LNCaP clone FGC (cell line): ENCODE measurements at regions not wholly inside any gene's neighbourhood (a gene's known extent, or its start where the extent isn't known, plus 50 kb on each side); places are given as distances from the start of the nearest gene placed in this dataset.

ENCODE experiments used
- DNase-seq: peaks from one replicate; pipeline ENCODE4 v3.0.0-alpha.2; 2011; ENCODE audit warnings: low read depth
- H3K4me3 ChIP-seq: 2 replicates; pipeline ENCODE4 v1.5.1; 2011; ENCODE audit warnings: mild to moderate bottlenecking, low read depth, low read length, control low read depth
- TF ChIP-seq, protein P1 (sequence below): IDR thresholded peaks from 2 replicates; pipeline ENCODE4 v1.5.1; 2012; ENCODE audit warnings: mild to moderate bottlenecking; ENCODE audit not compliant: control insufficient read depth, insufficient read depth; ENCODE audit errors: extremely low read depth

DNA sequence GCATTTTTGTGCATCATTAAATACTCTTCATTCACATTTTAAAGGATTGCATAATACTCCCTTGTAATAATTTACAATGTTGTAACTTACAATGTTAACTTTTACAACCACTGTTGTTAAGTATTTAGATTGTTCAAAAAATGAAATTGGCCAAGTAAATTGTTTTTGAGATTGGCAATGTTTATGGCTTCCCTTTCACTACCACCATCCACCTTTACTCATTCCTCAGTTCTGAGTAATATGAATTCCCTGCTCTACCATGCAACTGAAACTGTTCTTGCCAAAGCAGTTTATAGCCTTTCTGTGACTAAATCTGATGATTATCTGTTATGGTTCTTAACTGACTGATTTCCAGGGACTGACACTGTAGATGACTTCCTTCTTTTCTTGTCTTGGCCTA is 80.5 kb upstream of the TMEM106B start:
- TF ChIP-seq, protein P1, sequence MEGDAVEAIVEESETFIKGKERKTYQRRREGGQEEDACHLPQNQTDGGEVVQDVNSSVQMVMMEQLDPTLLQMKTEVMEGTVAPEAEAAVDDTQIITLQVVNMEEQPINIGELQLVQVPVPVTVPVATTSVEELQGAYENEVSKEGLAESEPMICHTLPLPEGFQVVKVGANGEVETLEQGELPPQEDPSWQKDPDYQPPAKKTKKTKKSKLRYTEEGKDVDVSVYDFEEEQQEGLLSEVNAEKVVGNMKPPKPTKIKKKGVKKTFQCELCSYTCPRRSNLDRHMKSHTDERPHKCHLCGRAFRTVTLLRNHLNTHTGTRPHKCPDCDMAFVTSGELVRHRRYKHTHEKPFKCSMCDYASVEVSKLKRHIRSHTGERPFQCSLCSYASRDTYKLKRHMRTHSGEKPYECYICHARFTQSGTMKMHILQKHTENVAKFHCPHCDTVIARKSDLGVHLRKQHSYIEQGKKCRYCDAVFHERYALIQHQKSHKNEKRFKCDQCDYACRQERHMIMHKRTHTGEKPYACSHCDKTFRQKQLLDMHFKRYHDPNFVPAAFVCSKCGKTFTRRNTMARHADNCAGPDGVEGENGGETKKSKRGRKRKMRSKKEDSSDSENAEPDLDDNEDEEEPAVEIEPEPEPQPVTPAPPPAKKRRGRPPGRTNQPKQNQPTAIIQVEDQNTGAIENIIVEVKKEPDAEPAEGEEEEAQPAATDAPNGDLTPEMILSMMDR, result no peak
- no peak for DNase-seq
- no peak overlapping the region for H3K4me3 ChIP-seq

DNA sequence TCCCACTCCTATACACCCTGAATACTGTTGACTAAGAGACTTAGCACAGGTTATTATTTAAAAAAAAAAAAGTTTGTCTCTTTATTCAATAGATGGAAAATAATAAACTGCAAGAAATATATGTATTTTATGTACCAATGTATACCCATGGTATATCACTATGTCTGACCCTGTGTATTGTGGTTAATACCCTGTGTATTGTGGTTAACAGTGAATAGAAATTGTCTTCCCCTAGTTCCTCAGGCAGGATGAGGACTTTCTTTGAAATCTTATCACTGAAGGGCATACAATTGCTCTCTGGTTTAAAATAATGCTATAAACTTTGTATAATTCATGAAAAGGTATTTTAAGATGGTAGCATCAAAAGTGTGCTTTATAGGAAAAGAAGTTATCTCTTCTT is 80.0 kb upstream of the TMEM106B start:
- no peak for DNase-seq
- TF ChIP-seq, protein P1, result no peak

DNA sequence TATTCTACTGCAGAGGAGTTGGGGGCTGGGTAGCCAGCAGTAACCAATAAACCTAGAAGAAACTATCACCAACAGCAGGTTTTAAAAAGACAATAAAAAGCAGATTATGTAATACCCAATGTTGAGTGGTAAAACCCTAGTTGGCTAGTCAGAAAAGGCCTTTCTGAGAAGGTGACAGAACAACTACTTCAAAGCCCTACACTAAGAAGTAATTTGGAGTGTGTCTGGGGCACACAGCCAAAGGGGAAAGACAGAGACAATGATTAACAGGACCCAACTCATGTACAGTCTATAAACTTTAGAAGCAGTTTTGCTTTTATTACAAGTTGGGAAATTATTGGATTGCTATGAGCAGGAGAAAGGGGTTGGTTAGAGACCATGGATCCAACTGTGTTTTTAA is 77.2 kb upstream of the TMEM106B start:
- TF ChIP-seq, protein P1, result no peak
- no peak for DNase-seq
- no peak overlapping the region for H3K4me3 ChIP-seq

More for the DNA sequence above, 80.0 kb upstream of the TMEM106B start:
- no peak overlapping the region for H3K4me3 ChIP-seq

DNA sequence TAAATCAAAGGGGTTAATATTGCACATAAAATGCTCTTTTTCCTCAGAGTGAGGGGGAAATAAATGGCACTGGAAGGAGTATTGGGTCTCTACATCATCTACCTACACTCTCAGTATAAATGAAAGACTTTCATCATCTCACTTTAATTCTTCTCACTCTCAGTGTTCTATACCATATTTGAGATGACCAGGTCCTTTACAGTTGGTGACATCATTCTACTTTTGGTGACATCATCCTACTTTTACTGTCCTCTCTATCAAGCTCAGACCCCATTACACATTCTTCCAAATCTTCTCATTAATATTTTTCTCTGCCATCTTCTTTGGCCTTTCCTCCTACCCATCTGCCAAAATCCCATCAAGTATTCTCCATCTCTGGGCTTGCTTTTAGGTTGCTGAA is 74.6 kb upstream of the TMEM106B start:
- no peak overlapping the region for H3K4me3 ChIP-seq
- TF ChIP-seq, protein P1, result no peak
- no peak for DNase-seq

DNA sequence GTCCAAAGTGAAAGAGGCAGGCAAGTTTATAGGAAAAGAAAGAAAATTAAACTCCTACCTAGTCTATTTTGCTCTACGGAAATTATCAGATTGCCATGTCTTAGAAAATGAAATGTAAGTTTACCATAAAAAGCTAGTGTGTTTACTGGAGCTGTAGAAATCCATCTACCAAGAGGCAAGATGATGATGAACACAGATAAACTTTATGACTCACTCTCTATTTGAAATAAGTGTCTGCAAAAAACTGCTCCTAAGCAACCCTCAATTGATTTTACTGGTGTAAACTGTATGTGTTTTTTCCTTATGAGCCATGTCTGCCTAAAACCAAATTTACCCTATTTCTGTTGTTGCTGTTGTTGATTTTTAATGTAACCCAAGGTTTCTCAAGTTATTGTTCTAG is 73.8 kb upstream of the TMEM106B start:
- DNase-seq, result no peak
- TF ChIP-seq, protein P1, result no peak
- H3K4me3 ChIP-seq, result no peak overlapping the region

DNA sequence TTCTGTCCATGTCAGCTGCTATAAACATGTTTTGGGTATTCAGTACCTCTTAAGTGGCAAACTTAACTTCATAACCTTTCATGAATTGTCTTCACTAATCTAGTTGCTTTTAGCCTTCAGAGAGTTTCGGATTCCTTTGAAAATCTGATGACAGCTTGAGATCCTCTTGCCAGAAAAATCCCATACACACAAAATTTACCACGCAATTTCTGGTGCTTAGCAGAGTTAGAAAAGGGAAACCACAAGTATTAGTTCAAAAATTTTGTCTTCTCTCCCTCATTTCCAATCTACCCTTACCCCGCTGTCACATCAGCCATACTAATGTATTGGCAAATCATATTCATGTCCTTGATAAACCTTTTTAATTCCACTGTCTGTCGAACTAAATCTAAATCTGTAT is 72.7 kb upstream of the TMEM106B start:
- TF ChIP-seq, protein P1, result no peak
- H3K4me3 ChIP-seq, result no peak overlapping the region
- no peak for DNase-seq

DNA sequence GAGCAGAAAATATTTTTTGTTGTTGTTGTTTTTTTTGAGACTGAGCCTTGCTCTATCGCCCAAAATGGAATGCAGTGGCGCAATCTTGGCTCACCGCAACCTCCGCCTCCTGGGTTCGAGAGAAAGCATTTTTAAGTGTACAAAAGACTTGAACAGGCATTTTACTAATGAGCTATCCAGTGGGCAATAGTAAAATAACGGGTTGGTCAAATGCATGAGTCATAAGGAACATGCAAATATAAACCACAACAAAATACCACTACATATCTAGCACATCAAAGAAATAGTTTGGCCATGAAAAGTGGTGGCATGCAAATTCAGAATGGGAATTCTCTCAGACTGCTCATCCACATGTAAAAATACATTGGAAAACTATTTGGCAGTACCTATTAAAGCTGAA is 71.7 kb upstream of the TMEM106B start:
- TF ChIP-seq, protein P1, result no peak
- DNase-seq, result no peak
- no peak overlapping the region for H3K4me3 ChIP-seq
